HepG2 (cell line): ENCODE measurements at regions not wholly inside any gene's neighbourhood (a gene's known extent, or its start where the extent isn't known, plus 50 kb on each side); places are given as distances from the start of the nearest gene placed in this dataset.

Experiments
- SALL1 ChIP-seq: sonication (generic); formaldehyde crosslinking; IDR thresholded peaks from 2 replicates; pipeline ENCODE4 v1.8.0; 2022; ENCODE audit warnings: mild to moderate bottlenecking, missing genetic modification reagents
- XRCC5 ChIP-seq: fragments of 200-400 bp; formaldehyde crosslinking; optimal IDR thresholded peaks from 2 replicates; pipeline ENCODE3; 2017; ENCODE audit warnings: mild to moderate bottlenecking, low read length
- ZC3H4 ChIP-seq: sonication (generic); formaldehyde crosslinking; IDR thresholded peaks from 2 replicates; pipeline ENCODE4 v1.4.0; 2020; ENCODE audit warnings: missing genetic modification reagents, borderline replicate concordance
- ZHX2 ChIP-seq, 2 experiments: sonication (generic) in 1 of 2; formaldehyde crosslinking in 1 of 2; IDR thresholded peaks; 2 replicates each; pipeline versions ENCODE4 v1.6.1 to v1.9.0; 2014 to 2022; ENCODE audit warnings: antibody characterized with exemption in 1 of 2, borderline replicate concordance in 1 of 2, inconsistent platforms in 1 of 2, low read depth in 1 of 2, missing genetic modification reagents in 1 of 2
- ZNF292 ChIP-seq: sonication (generic); formaldehyde crosslinking; IDR thresholded peaks from 2 replicates; pipeline ENCODE4 v1.8.1; 2022; ENCODE audit warnings: mild to moderate bottlenecking, low read depth, missing genetic modification reagents, borderline replicate concordance
- ZNF678 ChIP-seq: sonication (generic); formaldehyde crosslinking; IDR thresholded peaks from 2 replicates; pipeline ENCODE4 v1.4.0; 2020; ENCODE audit warnings: mild to moderate bottlenecking, missing genetic modification reagents

- TF ChIP-seq ZHX2 (IDR thresholded peaks at IDR 0.05; ENCODE audit: low read depth) (no peak), ZHX2 (CRISPR knock-in tag; IDR thresholded peaks at IDR 0.05; ENCODE audit: borderline replicate concordance) (no peak), XRCC5 (no peak), SALL1 (CRISPR knock-in tag) (no peak), ZNF292 (no peak), ZNF678 (CRISPR knock-in tag) (no peak), ZC3H4 (CRISPR knock-in tag) (no peak)
Observed at GRCh38 chr13:34720618-34721017, 221.5 kb upstream of the NBEA start (continued).
